Transverse colon (tissue), 4 donors: ENCODE measurements at regions not wholly inside any gene's neighbourhood (a gene's known extent, or its start where the extent isn't known, plus 50 kb on each side); places are given as distances from the start of the nearest gene placed in this dataset.

ENCODE experiments used
- DNase-seq: peaks from one replicate; pipeline ENCODE4 v3.0.0-alpha.2; 2019
- H3K27ac ChIP-seq, 4 donors: fragments of 200-600 bp; sonication (generic); 2 replicates each; pipeline ENCODE4 v1.5.1; 2016 to 2018; ENCODE audit warnings: inconsistent platforms in 4 of 4
- H3K27me3 ChIP-seq: fragments of 200-600 bp; sonication (generic); 2 replicates; pipeline ENCODE4 v1.5.1; 2017; ENCODE audit warnings: inconsistent platforms
- H3K36me3 ChIP-seq, 4 donors: fragments of 200-600 bp; sonication (generic); 2 replicates each; pipeline ENCODE4 v1.5.1; 2017 to 2019; ENCODE audit warnings: inconsistent platforms in 4 of 4
- H3K4me1 ChIP-seq, 4 donors: fragments of 200-600 bp; sonication (generic); 2 replicates each; pipeline ENCODE4 v1.5.1; 2017 to 2020; ENCODE audit warnings: inconsistent platforms in 4 of 4
- H3K4me3 ChIP-seq, 4 donors: fragments of 200-600 bp; sonication (generic); 1 replicate in 1 of 4; 2 replicates in 3 of 4; pipeline versions ENCODE4 v1.5.1 to v1.6.1; 2017 to 2019; ENCODE audit warnings: inconsistent platforms in 4 of 4
- H3K9me3 ChIP-seq, 2 donors: fragments of 200-600 bp; sonication (generic); 2 replicates each; pipeline ENCODE4 v1.5.1; 2017 to 2019; ENCODE audit warnings: inconsistent platforms in 2 of 2
- CTCF ChIP-seq, 5 experiments: fragments of 200-600 bp in 3 of 5; fragments of 450-650 bp in 2 of 5; sonication (generic) in 3 of 5; IDR thresholded peaks; 1 replicate in 2 of 5; 2 replicates in 3 of 5; pipeline ENCODE4 v1.5.1; 2016 to 2017; ENCODE audit warnings: antibody characterized with exemption in 5 of 5, inconsistent platforms in 3 of 5, mild to moderate bottlenecking in 2 of 5, moderate library complexity in 1 of 5
- EP300 ChIP-seq: sonication (generic); formaldehyde crosslinking; IDR thresholded peaks from one replicate; pipeline ENCODE4 v1.6.1; 2017; ENCODE audit warnings: antibody characterized with exemption, low read depth
- POLR2A ChIP-seq: fragments of 450-650 bp; IDR thresholded peaks from one replicate; pipeline ENCODE4 v1.6.1; 2016; ENCODE audit warnings: antibody characterized with exemption, mild to moderate bottlenecking, moderate library complexity
- POLR2AphosphoS5 ChIP-seq, 3 donors: sonication (generic); formaldehyde crosslinking; IDR thresholded peaks; one replicate each; pipeline ENCODE4 v1.6.1; 2016; ENCODE audit warnings: antibody characterized with exemption in 3 of 3
- WGBS, 2 donors: methylation state at CpG; one replicate each; pipeline ENCODE4 v1.1.5; 2018; ENCODE audit warnings: low coverage in 1 of 2; 5-methylcytosine and 5-hydroxymethylcytosine counted together
- in situ Hi-C, 4 donors: fragments of 200-750 bp; cut with MboI; loops; one replicate each; pipeline versions ENCODE4 v1.15.0 to v1.15.1; 2017; ENCODE audit warnings: low sequenced_read_pairs in 3 of 4, low pct_ligation_motif_present in 1 of 4, low pct_unique_long_range_greater_than_20kb in 1 of 4
- intact Hi-C: fragments of 100-400 bp; cut with DNase I; formaldehyde crosslinking; loops from one replicate; pipeline ENCODE4 v1.15.1; 2023; ENCODE audit warnings: low total_unique reads

GRCh38 chr9:74006935-74007334 lies 490.2 kb upstream of the RORB start:
- no peak for DNase-seq
- WGBS, 2 donors, result 76 to 87% methylated on average over 2 of the region's 2 CpGs
- no peaks in the 10 kb centered on the region for H3K36me3 ChIP-seq
- H3K27me3 ChIP-seq, result no peaks in the 10 kb centered on the region
- intact Hi-C loops (no loop called here), in situ Hi-C loops (no loop called here)
- no peak overlapping the region for H3K4me3 ChIP-seq
- H3K9me3 ChIP-seq, result no peaks in the 10 kb centered on the region
- no peaks in the 10 kb centered on the region for H3K4me1 ChIP-seq
- TF ChIP-seq POLR2AphosphoS5 (IDR thresholded peaks at IDR 0.05), result no peak
- no peak for TF ChIP-seq CTCF (IDR thresholded peaks at IDR 0.05)
- no peak for TF ChIP-seq POLR2A
- TF ChIP-seq EP300, result no peak
- no peak overlapping the region for H3K27ac ChIP-seq

DNA sequence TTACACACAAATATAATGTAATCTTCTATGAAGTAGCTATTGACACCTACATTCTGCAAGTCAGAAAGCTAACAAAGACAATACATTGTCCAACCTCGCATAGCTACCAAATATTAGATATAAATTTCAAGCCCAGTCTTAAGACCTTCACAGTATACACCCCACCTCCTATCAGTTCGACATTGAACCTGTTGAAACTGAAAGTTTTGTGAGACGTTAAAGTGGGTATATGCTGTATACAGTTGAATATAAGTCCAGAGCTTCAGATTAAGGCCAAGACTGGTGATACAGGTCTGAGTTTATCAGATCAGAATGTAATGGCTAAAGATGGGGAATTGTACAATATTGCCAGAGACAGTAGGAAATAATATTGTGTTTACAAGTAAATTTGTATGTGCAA lies 489.3 kb upstream of the RORB start:
- 79 to 93% methylated on average over 3 of the region's 3 CpGs for WGBS, 2 donors
- Histone ChIP-seq H3K4me1 (no peaks in the 10 kb centered on the region), H3K9me3 (no peaks in the 10 kb centered on the region), H3K27me3 (no peaks in the 10 kb centered on the region), H3K27ac (no peak overlapping the region), H3K4me3 (no peak overlapping the region), H3K36me3 (no peaks in the 10 kb centered on the region)
- in situ Hi-C loops (no loop called here), intact Hi-C loops (no loop called here)
- TF ChIP-seq EP300 (no peak), CTCF (IDR thresholded peaks at IDR 0.05) (no peak), POLR2A (no peak), POLR2AphosphoS5 (IDR thresholded peaks at IDR 0.05) (no peak)
- no peak for DNase-seq

DNA sequence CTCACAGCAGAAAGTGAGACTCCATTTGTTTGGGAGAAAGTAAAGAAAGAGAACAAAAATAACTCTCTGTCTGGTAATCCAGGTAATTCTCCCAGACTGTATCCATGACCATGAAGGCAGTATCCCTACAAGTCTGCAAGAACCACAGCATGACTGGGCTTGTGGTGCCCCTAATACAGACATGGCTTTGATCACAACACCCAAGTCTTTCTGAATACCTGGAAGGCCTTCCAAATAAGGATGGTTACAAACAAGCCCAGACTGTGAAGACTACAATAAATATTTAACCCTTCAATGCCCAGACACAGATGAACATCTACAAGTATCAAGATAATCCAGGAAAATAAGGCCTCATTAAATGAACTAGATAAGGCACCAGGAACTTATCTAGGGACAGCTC lies 481.1 kb upstream of the RORB start:
- no peak for DNase-seq
- Histone ChIP-seq H3K9me3 (no peaks in the 10 kb centered on the region), H3K36me3 (no peaks in the 10 kb centered on the region), H3K4me3 (no peak overlapping the region), H3K27me3 (no peaks in the 10 kb centered on the region), H3K27ac (no peak overlapping the region), H3K4me1 (no peaks in the 10 kb centered on the region)
- in situ Hi-C loops (no loop called here), intact Hi-C loops (no loop called here)
- no peak for TF ChIP-seq POLR2AphosphoS5 (IDR thresholded peaks at IDR 0.05)
- TF ChIP-seq CTCF (IDR thresholded peaks at IDR 0.05), result no peak
- TF ChIP-seq POLR2A, result no peak
- TF ChIP-seq EP300, result no peak

DNA sequence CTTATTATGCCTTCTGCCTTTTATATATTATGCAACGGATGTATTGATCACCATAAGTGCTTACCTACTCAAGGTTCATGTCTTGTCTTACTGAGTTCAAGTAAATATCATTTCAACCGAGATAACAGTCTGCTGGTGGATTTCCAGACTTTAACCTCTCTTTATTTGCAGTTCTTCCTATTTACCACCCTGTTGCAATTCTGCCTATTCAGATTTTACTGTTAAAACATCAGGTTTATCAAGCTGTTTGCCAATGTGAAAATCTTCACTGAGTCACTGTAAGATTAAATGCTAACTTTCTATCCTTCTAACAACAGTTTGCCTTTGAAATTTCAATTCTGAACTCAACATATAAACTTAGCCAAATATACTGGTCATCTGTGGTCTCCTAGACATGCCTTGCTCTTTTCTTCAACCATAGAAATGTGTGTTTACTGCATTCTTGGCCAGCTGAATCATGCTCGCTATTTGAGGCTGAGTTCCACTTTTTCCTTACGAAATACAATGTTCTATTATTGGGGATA lies 471.7 kb upstream of the RORB start:
- TF ChIP-seq CTCF (IDR thresholded peaks at IDR 0.05) (no peak), POLR2AphosphoS5 (IDR thresholded peaks at IDR 0.05) (no peak), EP300 (no peak), POLR2A (no peak)
- Histone ChIP-seq H3K9me3 (no peaks in the 10 kb centered on the region), H3K36me3 (no peaks in the 10 kb centered on the region), H3K4me3 (no peak overlapping the region), H3K27me3 (no peaks in the 10 kb centered on the region), H3K27ac (no peak overlapping the region), H3K4me1 (no peaks in the 10 kb centered on the region)
- 44 to 57% methylated on average over 4 of the region's 4 CpGs for WGBS, 2 donors
- intact Hi-C loops, result no loop called here
- in situ Hi-C loops, result no loop called here
- DNase-seq, result no peak
